Keratinocyte (primary cell): ENCODE measurements at regions not wholly inside any gene's neighbourhood (a gene's known extent, or its start where the extent isn't known, plus 50 kb on each side); places are given as distances from the start of the nearest gene placed in this dataset.

Source experiments
- DNase-seq: peaks from one replicate; pipeline ENCODE4 v3.0.0-alpha.2; 2011; ENCODE audit warnings: low read depth, missing footprints, low spot score
- FAIRE-seq: peaks from 2 replicates; lab custom pipeline; 2011; peaks lifted over from hg19 to GRCh38; lab: Jason Lieb, UNC
- H2AFZ ChIP-seq: 2 replicates; pipeline ENCODE4 v1.6.0; 2012; ENCODE audit warnings: low read length, control low read depth, inconsistent platforms; ENCODE audit not compliant: control insufficient read depth
- H3K27ac ChIP-seq: 2 replicates; pipeline ENCODE4 v1.5.1; 2011; ENCODE audit warnings: low read length; ENCODE audit not compliant: control insufficient read depth, insufficient read depth
- H3K27me3 ChIP-seq: 3 replicates; pipeline ENCODE4 v1.6.0; 2011; ENCODE audit warnings: low read length; ENCODE audit not compliant: control insufficient read depth, insufficient read depth; ENCODE audit errors: extremely low read depth
- H3K36me3 ChIP-seq, 2 experiments: 2 replicates in 1 of 2; 3 replicates in 1 of 2; pipeline ENCODE4 v1.5.1; 2011; ENCODE audit warnings: low read length in 2 of 2, mild to moderate bottlenecking in 1 of 2; ENCODE audit not compliant: control insufficient read depth in 2 of 2, insufficient read depth in 2 of 2; ENCODE audit errors: extremely low read depth in 1 of 2
- H3K4me1 ChIP-seq: 3 replicates; pipeline ENCODE4 v1.5.1; 2011; ENCODE audit warnings: low read length; ENCODE audit not compliant: control insufficient read depth, insufficient read depth; ENCODE audit errors: extremely low read depth
- H3K4me2 ChIP-seq: 3 replicates; pipeline ENCODE4 v1.6.0; 2011; ENCODE audit warnings: low read depth, low read length; ENCODE audit not compliant: control insufficient read depth, insufficient read depth; ENCODE audit errors: extremely low read depth
- H3K4me3 ChIP-seq, 3 experiments: fragments of 200-600 bp in 1 of 3; sonication (generic) in 1 of 3; 2 replicates in 2 of 3; 3 replicates in 1 of 3; pipeline ENCODE4 v1.5.1; 2011 to 2016; ENCODE audit warnings: low read length in 3 of 3, mild to moderate bottlenecking in 3 of 3, control low read depth in 2 of 3, inconsistent platforms in 1 of 3, low read depth in 1 of 3, mixed read lengths in 1 of 3, mixed run types in 1 of 3, moderate library complexity in 1 of 3; ENCODE audit not compliant: control insufficient read depth in 2 of 3, insufficient read depth in 2 of 3; ENCODE audit errors: extremely low read depth in 1 of 3
- H3K79me2 ChIP-seq: 2 replicates; pipeline ENCODE4 v1.6.0; 2012; ENCODE audit warnings: low read length; ENCODE audit not compliant: control insufficient read depth, insufficient read depth
- H3K9ac ChIP-seq: 3 replicates; pipeline ENCODE4 v1.6.0; 2011; ENCODE audit warnings: low read length; ENCODE audit not compliant: control insufficient read depth, insufficient read depth; ENCODE audit errors: extremely low read depth
- H3K9me1 ChIP-seq: 3 replicates; pipeline ENCODE4 v1.6.0; 2011; ENCODE audit warnings: low read length; ENCODE audit not compliant: control insufficient read depth, insufficient read depth; ENCODE audit errors: extremely low read depth
- H3K9me3 ChIP-seq: 2 replicates; pipeline ENCODE4 v1.5.1; 2012; ENCODE audit warnings: low read depth, low read length; ENCODE audit not compliant: control insufficient read depth
- H4K20me1 ChIP-seq: 3 replicates; pipeline ENCODE4 v1.6.0; 2011; ENCODE audit warnings: low read length; ENCODE audit not compliant: control insufficient read depth, insufficient read depth; ENCODE audit errors: extremely low read depth
- EZH2 ChIP-seq: IDR thresholded peaks from one replicate; pipeline ENCODE4 v1.6.1; 2012; ENCODE audit warnings: inconsistent platforms, mild to moderate bottlenecking, low read length, moderate library complexity
- dilution Hi-C: fragments of 300-500 bp; cut with MboI; formaldehyde crosslinking; loops from one replicate; pipeline ENCODE4 v1.7.0; 2020; ENCODE audit warnings: low sequenced_read_pairs; ENCODE audit not compliant: extremely low pct_ligation_motif_present
- TF ChIP-seq, protein P1 (sequence below), 3 experiments: IDR thresholded peaks in 1 of 3; conservative IDR thresholded peaks in 1 of 3; optimal IDR thresholded peaks in 1 of 3; 2 replicates in 2 of 3; 3 replicates in 1 of 3; pipeline versions ENCODE3 to v1.5.1; 2011; ENCODE audit warnings: low read length in 3 of 3, mild to moderate bottlenecking in 3 of 3, moderate library complexity in 2 of 3, control low read depth in 1 of 3, inconsistent platforms in 1 of 3; ENCODE audit not compliant: insufficient read depth in 2 of 3; ENCODE audit errors: extremely low read depth in 1 of 3

DNA sequence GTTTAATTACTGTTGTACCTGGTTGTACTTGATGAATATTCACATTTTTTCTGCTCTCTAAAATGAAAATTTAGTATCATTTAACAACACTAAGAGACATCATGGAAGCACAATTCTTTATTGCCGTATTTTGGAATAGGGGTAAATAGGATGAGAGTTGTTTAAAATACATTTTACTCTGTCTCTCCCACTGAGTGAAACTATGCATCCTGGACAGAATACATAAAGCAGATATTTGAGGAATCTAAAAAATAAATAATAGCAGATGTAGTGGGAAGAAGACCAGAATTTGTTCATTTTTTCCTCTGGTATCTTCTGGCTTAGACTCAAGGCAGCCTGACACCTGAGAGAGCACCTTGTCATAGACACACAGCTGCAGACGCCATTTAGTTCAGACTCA, 119.1 kb upstream of the AHI1 start:
- no peak for DNase-seq
- no peak for FAIRE-seq
- Histone ChIP-seq H3K9ac (no peak overlapping the region), H2AFZ (no peak overlapping the region), H3K9me3 (no peaks in the 10 kb centered on the region), H3K4me3 (no peak overlapping the region), H3K9me1 (no peaks in the 10 kb centered on the region), H3K4me1 (no peaks in the 10 kb centered on the region), H4K20me1 (no peaks in the 10 kb centered on the region), H3K27me3 (no peaks in the 10 kb centered on the region), H3K79me2 (no peaks in the 10 kb centered on the region), H3K36me3 (no peaks in the 10 kb centered on the region), H3K4me2 (no peak overlapping the region), H3K27ac (no peak overlapping the region)
- dilution Hi-C loops, result no loop called here
- TF ChIP-seq EZH2, result no peak
- TF ChIP-seq, protein P1, sequence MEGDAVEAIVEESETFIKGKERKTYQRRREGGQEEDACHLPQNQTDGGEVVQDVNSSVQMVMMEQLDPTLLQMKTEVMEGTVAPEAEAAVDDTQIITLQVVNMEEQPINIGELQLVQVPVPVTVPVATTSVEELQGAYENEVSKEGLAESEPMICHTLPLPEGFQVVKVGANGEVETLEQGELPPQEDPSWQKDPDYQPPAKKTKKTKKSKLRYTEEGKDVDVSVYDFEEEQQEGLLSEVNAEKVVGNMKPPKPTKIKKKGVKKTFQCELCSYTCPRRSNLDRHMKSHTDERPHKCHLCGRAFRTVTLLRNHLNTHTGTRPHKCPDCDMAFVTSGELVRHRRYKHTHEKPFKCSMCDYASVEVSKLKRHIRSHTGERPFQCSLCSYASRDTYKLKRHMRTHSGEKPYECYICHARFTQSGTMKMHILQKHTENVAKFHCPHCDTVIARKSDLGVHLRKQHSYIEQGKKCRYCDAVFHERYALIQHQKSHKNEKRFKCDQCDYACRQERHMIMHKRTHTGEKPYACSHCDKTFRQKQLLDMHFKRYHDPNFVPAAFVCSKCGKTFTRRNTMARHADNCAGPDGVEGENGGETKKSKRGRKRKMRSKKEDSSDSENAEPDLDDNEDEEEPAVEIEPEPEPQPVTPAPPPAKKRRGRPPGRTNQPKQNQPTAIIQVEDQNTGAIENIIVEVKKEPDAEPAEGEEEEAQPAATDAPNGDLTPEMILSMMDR (optimal IDR thresholded peaks at IDR 0.05 in 1 of 3, IDR thresholded peaks at IDR 0.05 in 1 of 3, conservative IDR thresholded peaks at IDR 0.05 in 1 of 3; ENCODE audit: extremely low read depth in 1 of 3, insufficient read depth in 2 of 3, low read length in 3 of 3), result no peak

DNA sequence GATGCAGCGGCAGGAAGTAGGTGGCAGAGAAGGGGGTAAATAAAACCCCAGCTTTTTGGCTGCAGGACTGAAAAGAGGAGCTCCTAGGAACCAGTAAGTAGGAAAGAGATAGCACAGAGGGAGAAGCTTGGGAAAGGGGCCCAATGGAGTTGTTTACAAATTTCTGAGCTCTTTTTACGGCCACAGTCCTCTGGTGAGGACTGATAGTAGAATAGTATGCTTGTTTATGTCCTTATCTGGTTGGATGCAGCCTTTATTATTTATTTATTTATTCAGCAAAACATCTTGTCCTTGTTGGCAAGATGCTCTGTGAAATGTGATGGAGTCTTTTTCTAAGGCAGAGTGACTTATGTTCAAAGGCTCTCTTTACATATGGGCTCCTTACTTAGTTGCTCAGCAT, 119.7 kb upstream of the AHI1 start:
- FAIRE-seq, result no peak
- H3K9ac ChIP-seq, result no peak overlapping the region
- no peaks in the 10 kb centered on the region for H3K9me3 ChIP-seq
- no peaks in the 10 kb centered on the region for H3K27me3 ChIP-seq
- no peaks in the 10 kb centered on the region for H3K79me2 ChIP-seq
- no peak for DNase-seq
- no peak for TF ChIP-seq EZH2
- TF ChIP-seq, protein P1 (optimal IDR thresholded peaks at IDR 0.05 in 1 of 3, IDR thresholded peaks at IDR 0.05 in 1 of 3, conservative IDR thresholded peaks at IDR 0.05 in 1 of 3; ENCODE audit: extremely low read depth in 1 of 3, insufficient read depth in 2 of 3, low read length in 3 of 3), result no peak
- H3K4me3 ChIP-seq, result no peak overlapping the region
- no peak overlapping the region for H2AFZ ChIP-seq
- H3K9me1 ChIP-seq, result no peaks in the 10 kb centered on the region
- no peak overlapping the region for H3K27ac ChIP-seq
- no peaks in the 10 kb centered on the region for H3K4me1 ChIP-seq
- no peaks in the 10 kb centered on the region for H4K20me1 ChIP-seq
- dilution Hi-C loops, result no loop called here
- no peak overlapping the region for H3K4me2 ChIP-seq
- H3K36me3 ChIP-seq, result no peaks in the 10 kb centered on the region
